GM23338 (cell line): ENCODE measurements at regions not wholly inside any gene's neighbourhood (a gene's known extent, or its start where the extent isn't known, plus 50 kb on each side); places are given as distances from the start of the nearest gene placed in this dataset.

Experiments used
- ATAC-seq: fragments of 200-7000 bp; cut with Tn5 transposase; 3 replicates; pipeline ENCODE4 v1.9.1; 2020
- DNase-seq: peaks from one replicate; pipeline ENCODE4 v3.0.0-alpha.2; 2015; ENCODE audit warnings: low spot score
- H2AFZ ChIP-seq: fragments of 200-600 bp; sonication (generic); 2 replicates; pipeline ENCODE4 v1.8.0; 2016; ENCODE audit warnings: antibody characterized with exemption, mild to moderate bottlenecking, moderate library complexity
- H3F3A ChIP-seq: fragments of 200-600 bp; sonication (generic); replicated peaks from 2 replicates; pipeline ENCODE4 v1.8.0; 2017; ENCODE audit warnings: antibody characterized with exemption, mixed run types, low read depth
- H3K27ac ChIP-seq: fragments of 200-600 bp; sonication (generic); 2 replicates; pipeline ENCODE4 v1.6.1; 2016; ENCODE audit warnings: low read depth
- H3K27me3 ChIP-seq: fragments of 200-600 bp; sonication (generic); 2 replicates; pipeline ENCODE4 v1.8.0; 2016; ENCODE audit warnings: mild to moderate bottlenecking, mixed run types, moderate library complexity; ENCODE audit not compliant: insufficient read depth
- H3K36me3 ChIP-seq: fragments of 200-600 bp; sonication (generic); 2 replicates; pipeline ENCODE4 v1.8.0; 2016; ENCODE audit warnings: mild to moderate bottlenecking; ENCODE audit not compliant: insufficient read depth
- H3K4me1 ChIP-seq: fragments of 200-600 bp; sonication (generic); 2 replicates; pipeline ENCODE4 v1.8.0; 2016; ENCODE audit warnings: mild to moderate bottlenecking, moderate library complexity; ENCODE audit not compliant: insufficient read depth
- H3K4me2 ChIP-seq: fragments of 200-600 bp; sonication (generic); 2 replicates; pipeline ENCODE4 v1.7.1; 2017; ENCODE audit warnings: mixed run types
- H3K4me3 ChIP-seq: fragments of 200-600 bp; sonication (generic); 2 replicates; pipeline ENCODE4 v1.6.1; 2016; ENCODE audit warnings: mixed run types
- H3K79me2 ChIP-seq: fragments of 200-600 bp; sonication (generic); replicated peaks from 2 replicates; pipeline ENCODE4 v1.8.0; 2017; ENCODE audit warnings: mild to moderate bottlenecking; ENCODE audit not compliant: insufficient read depth
- H3K9me2 ChIP-seq: fragments of 200-600 bp; sonication (generic); 2 replicates; pipeline ENCODE4 v1.8.0; 2017; ENCODE audit not compliant: insufficient read depth
- H4K20me1 ChIP-seq: fragments of 200-600 bp; sonication (generic); replicated peaks from 2 replicates; pipeline ENCODE4 v1.8.0; 2017; ENCODE audit warnings: mild to moderate bottlenecking; ENCODE audit not compliant: insufficient read depth
- H3K27ac Mint-ChIP-seq: 2 replicates; pipeline ENCODE4 v1.8.0; 2020; ENCODE audit warnings: inconsistent platforms, mild to moderate bottlenecking, moderate library complexity, mixed read lengths
- H3K27me3 Mint-ChIP-seq: 3 replicates; pipeline ENCODE4 v1.8.0; 2022; ENCODE audit warnings: low read depth, mild to moderate bottlenecking, moderate library complexity, mixed read lengths, inconsistent platforms; ENCODE audit not compliant: insufficient read depth, poor library complexity
- H3K36me3 Mint-ChIP-seq: 3 replicates; pipeline ENCODE4 v1.8.0; 2021; ENCODE audit warnings: low read depth, mild to moderate bottlenecking, inconsistent platforms, moderate library complexity, mixed read lengths
- H3K4me1 Mint-ChIP-seq: 3 replicates; pipeline ENCODE4 v1.8.0; 2020; ENCODE audit warnings: mild to moderate bottlenecking, inconsistent platforms, mixed read lengths
- H3K4me3 Mint-ChIP-seq: 3 replicates; pipeline ENCODE4 v1.8.0; 2021; ENCODE audit warnings: moderate library complexity, mild to moderate bottlenecking, inconsistent platforms, mixed read lengths
- H3K9me3 Mint-ChIP-seq: 3 replicates; pipeline ENCODE4 v1.8.0; 2020; ENCODE audit warnings: moderate library complexity, mild to moderate bottlenecking, inconsistent platforms, mixed read lengths
- CTCF ChIP-seq, 2 experiments: fragments of 200-600 bp in 1 of 2; sonication (generic) in 1 of 2; conservative IDR thresholded peaks; 2 replicates each; pipeline versions ENCODE4 v1.5.1 to v1.6.1; 2016 to 2017; ENCODE audit warnings: antibody characterized with exemption in 2 of 2, low read depth in 2 of 2, mild to moderate bottlenecking in 2 of 2, moderate library complexity in 1 of 2
- ETS1 ChIP-seq: IDR thresholded peaks from 2 replicates; pipeline ENCODE4 v1.6.1; 2016; ENCODE audit warnings: antibody characterized with exemption
- EZH2 ChIP-seq: fragments of 200-600 bp; sonication (generic); IDR thresholded peaks from one replicate; pipeline ENCODE4 v1.8.0; 2017; ENCODE audit warnings: antibody characterized with exemption, mild to moderate bottlenecking, low read depth; ENCODE audit not compliant: unreplicated experiment
- NANOG ChIP-seq: IDR thresholded peaks from 2 replicates; pipeline ENCODE4 v1.6.1; 2016; ENCODE audit warnings: antibody characterized with exemption, borderline replicate concordance
- POLR2AphosphoS5 ChIP-seq: IDR thresholded peaks from 2 replicates; pipeline ENCODE4 v1.6.1; 2016; ENCODE audit warnings: antibody characterized with exemption, low read depth
- REST ChIP-seq: IDR thresholded peaks from one replicate; pipeline ENCODE4 v1.6.1; 2018; ENCODE audit warnings: antibody characterized with exemption; ENCODE audit not compliant: unreplicated experiment
- STAT1 ChIP-seq: IDR thresholded peaks from one replicate; pipeline ENCODE4 v1.6.1; 2016; ENCODE audit warnings: antibody characterized with exemption; ENCODE audit not compliant: unreplicated experiment
- ZNF114 ChIP-seq: fragments of 250-450 bp; sonication (Bioruptor Pico); IDR thresholded peaks from 2 replicates; pipeline ENCODE4 v1.5.0; 2020; ENCODE audit warnings: mild to moderate bottlenecking, moderate library complexity
- ZNF331 ChIP-seq: fragments of 250-450 bp; sonication (Bioruptor Pico); IDR thresholded peaks from 2 replicates; pipeline ENCODE4 v1.5.0; 2020; ENCODE audit warnings: low read depth, mild to moderate bottlenecking, moderate library complexity

GRCh38 chr1:8077602-8078001 is 51.5 kb upstream of the ERRFI1 start:
- Histone ChIP-seq H3K27ac (no peak overlapping the region), H2AFZ (no peak overlapping the region), H3K36me3 (no peaks in the 10 kb centered on the region), H3K4me1 (peaks cover 18% of the 10 kb centered on the region), H3K79me2 (no peaks in the 10 kb centered on the region), H3K9me2 (peaks cover 7% of the 10 kb centered on the region; the same call in 1 of the 2 replicates), H3K27me3 (no peaks in the 10 kb centered on the region), H3F3A (no peaks in the 10 kb centered on the region), H4K20me1 (no peaks in the 10 kb centered on the region), H3K4me2 (no peak overlapping the region), H3K4me3 (no peak overlapping the region)
- DNase-seq, result no peak
- Mint-ChIP-seq H3K36me3 (no peaks in the 10 kb centered on the region), H3K27ac (no peak overlapping the region), H3K27me3 (peaks cover 5% of the 10 kb centered on the region), H3K4me1 (peaks cover 25% of the 10 kb centered on the region), H3K9me3 (no peaks in the 10 kb centered on the region), H3K4me3 (no peak overlapping the region)
- TF ChIP-seq POLR2AphosphoS5 (no peak), ETS1 (no peak), ZNF114 (no peak), STAT1 (no peak), ZNF331 (CRISPR knock-in tag) (no peak), NANOG (no peak)
- ATAC-seq, result no peak

GRCh38 chr1:8077120-8077573 is 51.0 kb upstream of the ERRFI1 start:
- DNase-seq, result no peak
- peak; percentile 65 for ATAC-seq
- H3K27ac ChIP-seq, result no peak overlapping the region
- TF ChIP-seq EZH2 (no peak), REST (no peak), NANOG (no peak), CTCF (conservative IDR thresholded peaks at IDR 0.05; ENCODE audit: low read depth in 2 of 2) (no peak), STAT1 (no peak)
- Mint-ChIP-seq H3K4me1 (peaks cover 25% of the 10 kb centered on the region), H3K9me3 (no peaks in the 10 kb centered on the region), H3K27me3 (peaks cover 6% of the 10 kb centered on the region), H3K27ac (no peak overlapping the region), H3K36me3 (no peaks in the 10 kb centered on the region), H3K4me3 (no peak overlapping the region)
- H3K79me2 ChIP-seq, result no peaks in the 10 kb centered on the region
- H2AFZ ChIP-seq, result no peak overlapping the region; the same call in 1 of the 2 replicates
- no peak overlapping the region for H3K4me2 ChIP-seq
- no peaks in the 10 kb centered on the region for H4K20me1 ChIP-seq
- H3K36me3 ChIP-seq, result no peaks in the 10 kb centered on the region
- no peaks in the 10 kb centered on the region for H3K27me3 ChIP-seq
- H3F3A ChIP-seq, result no peaks in the 10 kb centered on the region
- H3K4me3 ChIP-seq, result no peak overlapping the region
- peaks cover 7% of the 10 kb centered on the region; the same call in 1 of the 2 replicates for H3K9me2 ChIP-seq
- peaks cover 18% of the 10 kb centered on the region for H3K4me1 ChIP-seq
